GM12878 (cell line): ENCODE measurements at regions not wholly inside any gene's neighbourhood (a gene's known extent, or its start where the extent isn't known, plus 50 kb on each side); places are given as distances from the start of the nearest gene placed in this dataset.

Experiments
- ATAC-seq: fragments of 200-7000 bp; cut with Tn5 transposase; 3 replicates; pipeline ENCODE4 v1.9.1; 2020; ENCODE audit warnings: mild to moderate bottlenecking, moderate library complexity
- BruUV-seq: library from RNA; stranded (reverse); fragments of 400-500 nt; replicated peaks from 2 replicates; lab custom pipeline; 2021; lab: Mats Ljungman, UMichigan
- CTCF ChIA-PET: fragments of 300-600 bp; sonication (Branson Sonifier 250); formaldehyde crosslinking; extraction: SDS; loops from one replicate; lab custom pipeline; 2021; ENCODE audit warnings: inconsistent platforms; lab: Yijun Ruan, JAX
- POLR2A ChIA-PET: fragments of 350-600 bp; formaldehyde crosslinking; extraction: SDS; loops from one replicate; lab custom pipeline; 2021; ENCODE audit warnings: inconsistent platforms; lab: Charles Lee
- RAD21 ChIA-PET: fragments of 300-600 bp; sonication (Branson Sonifier 250); formaldehyde crosslinking; loops from one replicate; lab custom pipeline; 2023; ENCODE audit warnings: antibody characterized with exemption; ENCODE audit not compliant: unreplicated experiment; lab: Charles Lee
- SMC1A ChIA-PET: fragments of 300-600 bp; sonication (Branson Sonifier 250); formaldehyde crosslinking; loops from one replicate; lab custom pipeline; 2023; ENCODE audit not compliant: unreplicated experiment, uncharacterized antibody; lab: Charles Lee
- DNase-seq: peaks from one replicate; pipeline ENCODE4 v3.0.0-alpha.2; 2011; ENCODE audit warnings: low read depth, low spot score
- FAIRE-seq: peaks from 3 replicates; lab custom pipeline; 2011; peaks lifted over from hg19 to GRCh38; lab: Jason Lieb, UNC
- H2AFZ ChIP-seq: 2 replicates; pipeline ENCODE4 v1.6.0; 2011; ENCODE audit warnings: low read depth, low read length, control low read depth; ENCODE audit not compliant: control insufficient read depth
- H3K27ac ChIP-seq: 2 replicates; pipeline ENCODE4 v1.5.1; 2011; ENCODE audit warnings: control low read depth; ENCODE audit not compliant: control insufficient read depth, insufficient read depth
- H3K27me3 ChIP-seq, 2 experiments: replicated peaks in 1 of 2; 2 replicates each; pipeline versions ENCODE4 v1.6.0 to v1.6.1; 2011; ENCODE audit warnings: low read length in 1 of 2; ENCODE audit not compliant: control insufficient read depth in 2 of 2, insufficient read depth in 2 of 2
- H3K36me3 ChIP-seq, 2 experiments: 2 replicates each; pipeline ENCODE4 v1.5.1; 2011; ENCODE audit warnings: low read length in 1 of 2; ENCODE audit not compliant: control insufficient read depth in 2 of 2, insufficient read depth in 2 of 2
- H3K4me1 ChIP-seq: 2 replicates; pipeline ENCODE4 v1.6.1; 2011; ENCODE audit warnings: mild to moderate bottlenecking, low read length, moderate library complexity, mixed read lengths; ENCODE audit not compliant: control insufficient read depth, insufficient read depth
- H3K4me2 ChIP-seq: 2 replicates; pipeline ENCODE4 v1.6.0; 2011; ENCODE audit warnings: control low read depth; ENCODE audit not compliant: control insufficient read depth, insufficient read depth
- H3K4me3 ChIP-seq: fragments of 200-600 bp; sonication (generic); 2 replicates; pipeline ENCODE4 v1.5.1; 2016
- H3K79me2 ChIP-seq: 2 replicates; pipeline ENCODE4 v1.6.0; 2011; ENCODE audit warnings: low read length; ENCODE audit not compliant: control insufficient read depth, insufficient read depth
- H3K9ac ChIP-seq: 2 replicates; pipeline ENCODE4 v1.8.0; 2011; ENCODE audit warnings: low read length, control low read depth, mixed read lengths; ENCODE audit not compliant: control insufficient read depth, insufficient read depth
- H3K9me3 ChIP-seq: replicated peaks from 3 replicates; pipeline ENCODE4 v1.5.1; 2011; ENCODE audit warnings: mild to moderate bottlenecking, low read length; ENCODE audit not compliant: control insufficient read depth, insufficient read depth
- H4K20me1 ChIP-seq: 2 replicates; pipeline ENCODE4 v1.6.0; 2011; ENCODE audit not compliant: control insufficient read depth, insufficient read depth
- ATF3 ChIP-seq: IDR thresholded peaks from 2 replicates; pipeline ENCODE4 v1.6.1; 2011; ENCODE audit warnings: low read depth, mild to moderate bottlenecking, low read length, moderate library complexity, borderline replicate concordance; ENCODE audit errors: extremely low read depth
- CEBPB ChIP-seq, 2 experiments: fragments of 150-350 bp in 1 of 2; IDR thresholded peaks; 2 replicates each; pipeline ENCODE4 v1.6.1; 2012 to 2014; ENCODE audit warnings: low read depth in 2 of 2, low read length in 2 of 2, borderline replicate concordance in 1 of 2, inconsistent platforms in 1 of 2
- CHD2 ChIP-seq: IDR thresholded peaks from 2 replicates; pipeline ENCODE4 v1.6.1; 2011; ENCODE audit warnings: low read depth, low read length, improper control_type of control experiment, borderline replicate concordance
- DPF2 ChIP-seq: fragments of 450-650 bp; IDR thresholded peaks from 2 replicates; pipeline ENCODE4 v1.6.1; 2017; ENCODE audit warnings: mild to moderate bottlenecking
- EED ChIP-seq: sonication (generic); IDR thresholded peaks from 2 replicates; pipeline ENCODE4 v1.6.1; 2016; ENCODE audit warnings: antibody characterized with exemption, low read depth
- ESRRA ChIP-seq: IDR thresholded peaks from 2 replicates; pipeline ENCODE4 v1.6.1; 2012; ENCODE audit warnings: mild to moderate bottlenecking, low read length, improper control_type of control experiment
- ETV6 ChIP-seq, 2 experiments: fragments of 450-650 bp in 1 of 2; IDR thresholded peaks in 1 of 2; conservative IDR thresholded peaks in 1 of 2; 2 replicates each; pipeline ENCODE4 v1.6.1; 2014; ENCODE audit warnings: antibody characterized with exemption in 1 of 2, borderline replicate concordance in 1 of 2, low read depth in 1 of 2, mild to moderate bottlenecking in 1 of 2, moderate library complexity in 1 of 2
- KAT2A ChIP-seq: conservative IDR thresholded peaks from 2 replicates; pipeline ENCODE4 v1.6.1; 2011; ENCODE audit warnings: low read depth, low read length; ENCODE audit not compliant: control insufficient read depth
- KDM1A ChIP-seq: fragments of 200-600 bp; sonication (generic); IDR thresholded peaks from 2 replicates; pipeline ENCODE4 v1.6.1; 2016; ENCODE audit warnings: borderline replicate concordance
- MTA3 ChIP-seq: IDR thresholded peaks from 2 replicates; pipeline ENCODE4 v1.6.1; 2012; ENCODE audit warnings: low read length, inconsistent platforms, borderline replicate concordance
- MXI1 ChIP-seq: fragments of 150-350 bp; IDR thresholded peaks from 2 replicates; pipeline ENCODE4 v1.6.1; 2011; ENCODE audit warnings: low read depth, mild to moderate bottlenecking, inconsistent platforms, low read length, improper control_type of control experiment
- MYB ChIP-seq: fragments of 150-350 bp; IDR thresholded peaks from 2 replicates; pipeline ENCODE4 v1.6.1; 2014; ENCODE audit warnings: mild to moderate bottlenecking, low read depth, low read length, borderline replicate concordance
- PML ChIP-seq: IDR thresholded peaks from 2 replicates; pipeline ENCODE4 v1.6.1; 2012; ENCODE audit warnings: low read length, inconsistent platforms
- POU2F2 ChIP-seq: IDR thresholded peaks from 3 replicates; pipeline ENCODE4 v1.6.1; 2011; ENCODE audit warnings: low read depth, mild to moderate bottlenecking, low read length, borderline replicate concordance
- RUNX3 ChIP-seq: IDR thresholded peaks from 2 replicates; pipeline ENCODE4 v1.6.1; 2012; ENCODE audit warnings: low read length, inconsistent platforms
- STAT1 ChIP-seq: fragments of 450-650 bp; conservative IDR thresholded peaks from 2 replicates; pipeline ENCODE4 v1.6.1; 2014; ENCODE audit warnings: antibody characterized with exemption, mild to moderate bottlenecking
- WGBS: methylation state at CpG from one replicate; pipeline ENCODE4 v1.1.6; 2016; ENCODE audit warnings: low lambda C conversion rate; ENCODE audit not compliant: insufficient replicate concordance, insufficient coverage; ENCODE audit errors: missing lambda C conversion rate; 5-methylcytosine and 5-hydroxymethylcytosine counted together
- in situ Hi-C: fragments of 300-500 bp; cut with MboI; formaldehyde crosslinking; loops from 9 replicates; pipeline ENCODE4 v1.14.3; 2018; ENCODE audit warnings: mixed read lengths
- intact Hi-C: fragments of 100-400 bp; cut with micrococcal nuclease; formaldehyde crosslinking; loops from one replicate; pipeline ENCODE4 v1.14.2; 2022; ENCODE audit not compliant: unreplicated experiment
- TF ChIP-seq, protein P1 (sequence below): IDR thresholded peaks from 2 replicates; pipeline ENCODE4 v1.6.1; 2012; ENCODE audit warnings: low read depth, low read length, improper control_type of control experiment

GRCh38 chr11:104256525-104256924 is 92.6 kb upstream of the PDGFD start:
- no peak for FAIRE-seq
- Histone ChIP-seq H3K9ac (no peak overlapping the region), H3K79me2 (no peaks in the 10 kb centered on the region), H3K4me2 (no peak overlapping the region), H3K27ac (no peak overlapping the region), H3K27me3 (peaks cover 0 to 4% of the 10 kb centered on the region in 2 experiments; a peak in 2 of 4 replicates), H3K4me1 (no peaks in the 10 kb centered on the region), H3K4me3 (no peak overlapping the region), H2AFZ (no peak overlapping the region)
- CTCF ChIA-PET, result interaction anchor here (0.8 kb wide), 1 partner anchor 787 kb away, joined by 3 read pairs; no protein-coding TSS in a partner anchor
- SMC1A ChIA-PET, result interaction anchor here (0.7 kb wide), 1 partner anchor 75 kb away, joined by 3 read pairs; no protein-coding TSS in a partner anchor
- ATAC-seq, result no peak
- 23% methylated on average over 2 of the region's 2 CpGs for WGBS
- RAD21 ChIA-PET, result no interaction called here
- no peak for DNase-seq
- POLR2A ChIA-PET, result no interaction called here
- in situ Hi-C loops, result no loop called here
- no peak for TF ChIP-seq KDM1A
- TF ChIP-seq STAT1, result no peak
- no peak for TF ChIP-seq EED
- TF ChIP-seq MYB, result no peak
- TF ChIP-seq PML, result no peak
- no peak for TF ChIP-seq ATF3
- no peak for TF ChIP-seq DPF2
- no peak for TF ChIP-seq POU2F2
- TF ChIP-seq CEBPB (IDR thresholded peaks at IDR 0.05; ENCODE audit: borderline replicate concordance in 1 of 2, low read depth in 2 of 2, low read length in 2 of 2), result no peak
- no peak for TF ChIP-seq CHD2
- TF ChIP-seq KAT2A, result no peak
- TF ChIP-seq, protein P1, sequence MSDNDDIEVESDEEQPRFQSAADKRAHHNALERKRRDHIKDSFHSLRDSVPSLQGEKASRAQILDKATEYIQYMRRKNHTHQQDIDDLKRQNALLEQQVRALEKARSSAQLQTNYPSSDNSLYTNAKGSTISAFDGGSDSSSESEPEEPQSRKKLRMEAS, result no peak
- no peak for TF ChIP-seq ESRRA
- no peak for TF ChIP-seq ETV6 (conservative IDR thresholded peaks at IDR 0.05 in 1 of 2, IDR thresholded peaks at IDR 0.05 in 1 of 2; ENCODE audit: borderline replicate concordance in 1 of 2, low read depth in 1 of 2)
- no peak for TF ChIP-seq MTA3
- TF ChIP-seq RUNX3, result no peak
- TF ChIP-seq MXI1, result no peak
- TF ChIP-seq, all 136 proteins: peak for 0
- Histone ChIP-seq H3K9me3 (no peaks in the 10 kb centered on the region), H3K36me3 (no peaks in the 10 kb centered on the region), H4K20me1 (no peaks in the 10 kb centered on the region)
- no TSS peak for BruUV-seq
- intact Hi-C loops, result no loop called here
